Renal cortical epithelial cell (primary cell): ENCODE measurements at regions not wholly inside any gene's neighbourhood (a gene's known extent, or its start where the extent isn't known, plus 50 kb on each side); places are given as distances from the start of the nearest gene placed in this dataset.
"Not testable (repeated sequence)": the region's sequence is repeated elsewhere in the genome, so short reads cannot be mapped to it uniquely, and the experiment has no call there.

ENCODE experiments used
- DNase-seq: peaks from one replicate; pipeline ENCODE4 v3.0.0-alpha.2; 2011; ENCODE audit warnings: low read depth

GRCh38 chr9:90447773-90448172 lies 194.9 kb downstream of the DIRAS2 start:
- no peak for DNase-seq

GRCh38 chr9:90449213-90449925 lies 193.3 kb downstream of the DIRAS2 start:
- peak; percentile 63 for DNase-seq

GRCh38 chr9:90451804-90452203 lies 190.8 kb downstream of the DIRAS2 start:
- DNase-seq: no peak

- DNase-seq: no peak
Measured at GRCh38 chr9:90455316-90455715, 187.3 kb downstream of the DIRAS2 start.

GRCh38 chr9:90457386-90458190 lies 185.0 kb downstream of the DIRAS2 start:
- peak; percentile 38 for DNase-seq

- peak; percentile 71 for DNase-seq
Measured at GRCh38 chr9:90458485-90458884, 184.1 kb downstream of the DIRAS2 start.

GRCh38 chr9:90459321-90459720 lies 183.3 kb downstream of the DIRAS2 start:
- no peak for DNase-seq

- DNase-seq: peak; percentile 61
Measured at GRCh38 chr9:90460220-90460619, 182.4 kb downstream of the DIRAS2 start.

- DNase-seq: peak; percentile 21
Measured at GRCh38 chr9:90464978-90465377, 177.6 kb downstream of the DIRAS2 start.

- DNase-seq: no peak
Measured at GRCh38 chr9:90466441-90466840, 176.2 kb downstream of the DIRAS2 start.

GRCh38 chr9:90469435-90469834 lies 173.2 kb downstream of the DIRAS2 start:
- DNase-seq: no peak

GRCh38 chr9:90469865-90470387 lies 172.7 kb downstream of the DIRAS2 start:
- no peak for DNase-seq

- DNase-seq: no peak
Measured at GRCh38 chr9:90476058-90476457, 166.6 kb downstream of the DIRAS2 start.

GRCh38 chr9:90477535-90477934 lies 165.1 kb downstream of the DIRAS2 start:
- no peak for DNase-seq

- DNase-seq: no peak
Measured at GRCh38 chr9:90478821-90479220, 163.8 kb downstream of the DIRAS2 start.

- no peak for DNase-seq
Measured at GRCh38 chr9:90485028-90485427, 157.6 kb downstream of the DIRAS2 start.

- DNase-seq: no peak
Measured at GRCh38 chr9:90489066-90489465, 153.6 kb downstream of the DIRAS2 start.

GRCh38 chr9:90499761-90500160 lies 142.9 kb downstream of the DIRAS2 start:
- no peak for DNase-seq

- DNase-seq: no peak
Measured at GRCh38 chr9:90502134-90502533, 140.5 kb downstream of the DIRAS2 start.

GRCh38 chr9:90504486-90504885 lies 138.1 kb downstream of the DIRAS2 start:
- DNase-seq: no peak

- DNase-seq: no peak
Measured at GRCh38 chr9:90505695-90506094, 136.9 kb downstream of the DIRAS2 start.

- DNase-seq: not testable (repeated sequence)
Measured at GRCh38 chr9:90506402-90506801, 136.2 kb downstream of the DIRAS2 start.

- no peak for DNase-seq
Measured at GRCh38 chr9:90507621-90508020, 135.0 kb downstream of the DIRAS2 start.
